OCI-LY7 (cell line): ENCODE measurements at regions not wholly inside any gene's neighbourhood (a gene's known extent, or its start where the extent isn't known, plus 50 kb on each side); places are given as distances from the start of the nearest gene placed in this dataset.

ENCODE experiments used
- BruUV-seq: library from RNA; stranded (reverse); fragments of 400-500 nt; replicated peaks from 2 replicates; lab custom pipeline; 2021; lab: Mats Ljungman, UMichigan
- CTCF ChIA-PET: fragments of 300-600 bp; sonication (Branson Sonifier 250); formaldehyde crosslinking; loops from one replicate; lab custom pipeline; 2022; ENCODE audit warnings: antibody characterized with exemption; ENCODE audit not compliant: unreplicated experiment; lab: Charles Lee
- POLR2A ChIA-PET: fragments of 300-600 bp; sonication (Branson Sonifier 250); formaldehyde crosslinking; loops from one replicate; lab custom pipeline; 2022; ENCODE audit warnings: antibody characterized with exemption; lab: Charles Lee
- DNase-seq: peaks from one replicate; pipeline ENCODE4 v3.0.0-alpha.2; 2015; ENCODE audit warnings: low spot score
- H2AFZ ChIP-seq: fragments of 200-600 bp; sonication (generic), shearing (Covaris generic); 2 replicates; pipeline ENCODE4 v1.6.1; 2014; ENCODE audit warnings: mild to moderate bottlenecking, antibody characterized with exemption, low read length, moderate library complexity
- H3K27ac ChIP-seq: fragments of 200-600 bp; sonication (generic); 2 replicates; pipeline ENCODE4 v1.5.1; 2014; ENCODE audit warnings: mixed run types, low read depth, mild to moderate bottlenecking, moderate library complexity, low read length, inconsistent platforms; ENCODE audit not compliant: poor library complexity, severe bottlenecking
- H3K36me3 ChIP-seq: fragments of 200-600 bp; sonication (generic); 2 replicates; pipeline ENCODE4 v1.6.1; 2014; ENCODE audit warnings: mild to moderate bottlenecking, antibody characterized with exemption, low read length, moderate library complexity, mixed read lengths; ENCODE audit not compliant: insufficient read depth
- H3K4me1 ChIP-seq: fragments of 200-600 bp; sonication (generic); 2 replicates; pipeline ENCODE4 v1.5.1; 2014; ENCODE audit warnings: mild to moderate bottlenecking, low read length; ENCODE audit not compliant: insufficient read depth, poor library complexity, severe bottlenecking
- H3K4me2 ChIP-seq: fragments of 200-600 bp; sonication (generic); 2 replicates; pipeline ENCODE4 v1.6.1; 2014; ENCODE audit warnings: mild to moderate bottlenecking, low read length
- H3K4me3 ChIP-seq: fragments of 200-600 bp; sonication (generic); 2 replicates; pipeline ENCODE4 v1.5.1; 2014; ENCODE audit warnings: mild to moderate bottlenecking, low read depth, low read length; ENCODE audit not compliant: poor library complexity, severe bottlenecking
- H3K79me2 ChIP-seq: fragments of 200-600 bp; sonication (generic); 2 replicates; pipeline ENCODE4 v1.6.1; 2016; ENCODE audit warnings: low read depth, mild to moderate bottlenecking, low read length, moderate library complexity, mixed read lengths; ENCODE audit not compliant: insufficient read depth
- H3K9me2 ChIP-seq: fragments of 200-600 bp; sonication (generic); 2 replicates; pipeline ENCODE4 v1.6.1; 2016; ENCODE audit warnings: mild to moderate bottlenecking, low read length, mixed read lengths; ENCODE audit not compliant: insufficient read depth
- H3K9me3 ChIP-seq: fragments of 200-600 bp; sonication (generic); 2 replicates; pipeline ENCODE4 v1.6.1; 2014; ENCODE audit warnings: mild to moderate bottlenecking, mixed run types, low read length, mixed read lengths
- H4K20me1 ChIP-seq: fragments of 200-600 bp; sonication (generic); 2 replicates; pipeline ENCODE4 v1.6.1; 2014; ENCODE audit warnings: mild to moderate bottlenecking, antibody characterized with exemption, low read length, moderate library complexity, mixed read lengths; ENCODE audit not compliant: insufficient read depth
- EZH2phosphoT487 ChIP-seq: fragments of 200-600 bp; sonication (generic); IDR thresholded peaks from 2 replicates; pipeline ENCODE4 v1.6.1; 2018; ENCODE audit warnings: low read depth, borderline replicate concordance, mild to moderate bottlenecking, mixed run types, antibody characterized with exemption, low read length, moderate library complexity, mixed read lengths
- intact Hi-C: fragments of 100-400 bp; cut with micrococcal nuclease; formaldehyde crosslinking; loops from one replicate; pipeline ENCODE4 v1.10.0; 2022; ENCODE audit not compliant: unreplicated experiment
- TF ChIP-seq, protein P1 (sequence below): fragments of 200-600 bp; sonication (generic); conservative IDR thresholded peaks from 2 replicates; pipeline ENCODE4 v1.5.1; 2014; ENCODE audit warnings: mild to moderate bottlenecking, antibody characterized with exemption, low read length, moderate library complexity, mixed read lengths

- intact Hi-C loops = no loop called here
- Histone ChIP-seq H3K4me3 (no peak overlapping the region), H3K4me2 (no peak overlapping the region), H3K4me1 (no peaks in the 10 kb centered on the region), H3K9me3 (no peaks in the 10 kb centered on the region), H2AFZ (no peak overlapping the region), H3K9me2 (no peaks in the 10 kb centered on the region), H3K79me2 (no peaks in the 10 kb centered on the region), H4K20me1 (no peaks in the 10 kb centered on the region), H3K27ac (no peak overlapping the region), H3K36me3 (no peaks in the 10 kb centered on the region)
- no peak for TF ChIP-seq EZH2phosphoT487
- TF ChIP-seq, protein P1, sequence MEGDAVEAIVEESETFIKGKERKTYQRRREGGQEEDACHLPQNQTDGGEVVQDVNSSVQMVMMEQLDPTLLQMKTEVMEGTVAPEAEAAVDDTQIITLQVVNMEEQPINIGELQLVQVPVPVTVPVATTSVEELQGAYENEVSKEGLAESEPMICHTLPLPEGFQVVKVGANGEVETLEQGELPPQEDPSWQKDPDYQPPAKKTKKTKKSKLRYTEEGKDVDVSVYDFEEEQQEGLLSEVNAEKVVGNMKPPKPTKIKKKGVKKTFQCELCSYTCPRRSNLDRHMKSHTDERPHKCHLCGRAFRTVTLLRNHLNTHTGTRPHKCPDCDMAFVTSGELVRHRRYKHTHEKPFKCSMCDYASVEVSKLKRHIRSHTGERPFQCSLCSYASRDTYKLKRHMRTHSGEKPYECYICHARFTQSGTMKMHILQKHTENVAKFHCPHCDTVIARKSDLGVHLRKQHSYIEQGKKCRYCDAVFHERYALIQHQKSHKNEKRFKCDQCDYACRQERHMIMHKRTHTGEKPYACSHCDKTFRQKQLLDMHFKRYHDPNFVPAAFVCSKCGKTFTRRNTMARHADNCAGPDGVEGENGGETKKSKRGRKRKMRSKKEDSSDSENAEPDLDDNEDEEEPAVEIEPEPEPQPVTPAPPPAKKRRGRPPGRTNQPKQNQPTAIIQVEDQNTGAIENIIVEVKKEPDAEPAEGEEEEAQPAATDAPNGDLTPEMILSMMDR = no peak
- no peak for DNase-seq
- BruUV-seq = no TSS peak
- CTCF ChIA-PET = no interaction called here
- POLR2A ChIA-PET = no interaction called here
Observed at GRCh38 chr4:115575851-115576250, 462.4 kb upstream of the NDST4 start.

GRCh38 chr4:115562506-115562905, 449.1 kb upstream of the NDST4 start:
- Histone ChIP-seq H3K4me2 (no peak overlapping the region), H3K36me3 (no peaks in the 10 kb centered on the region)

GRCh38 chr4:115548123-115548522, 434.7 kb upstream of the NDST4 start:
- H3K9me2 ChIP-seq = no peaks in the 10 kb centered on the region
- no peaks in the 10 kb centered on the region for H3K79me2 ChIP-seq
- H3K36me3 ChIP-seq = no peaks in the 10 kb centered on the region
- no peak overlapping the region for H3K4me3 ChIP-seq
- no peak for DNase-seq
- TF ChIP-seq, protein P1 = no peak
- no peak for TF ChIP-seq EZH2phosphoT487
- CTCF ChIA-PET = interaction anchor here (0.6 kb wide), 1 partner anchor 914 kb away, joined by 3 read pairs; no protein-coding TSS in a partner anchor
- no TSS peak for BruUV-seq
- no peaks in the 10 kb centered on the region for H3K9me3 ChIP-seq
- H3K27ac ChIP-seq = no peak overlapping the region
- intact Hi-C loops = no loop called here
- H2AFZ ChIP-seq = no peak overlapping the region
- no peaks in the 10 kb centered on the region for H3K4me1 ChIP-seq
- H4K20me1 ChIP-seq = no peaks in the 10 kb centered on the region
- H3K4me2 ChIP-seq = no peak overlapping the region
- POLR2A ChIA-PET = no interaction called here

More at GRCh38 chr4:115562506-115562905, 449.1 kb upstream of the NDST4 start:
- H3K9me2 ChIP-seq = no peaks in the 10 kb centered on the region
- TF ChIP-seq, protein P1 = no peak
- TF ChIP-seq EZH2phosphoT487 = no peak
- H3K79me2 ChIP-seq = no peaks in the 10 kb centered on the region
- DNase-seq = no peak
- no peaks in the 10 kb centered on the region for H3K9me3 ChIP-seq
- intact Hi-C loops = no loop called here
- no peaks in the 10 kb centered on the region for H4K20me1 ChIP-seq
- H3K4me1 ChIP-seq = no peaks in the 10 kb centered on the region
- no peak overlapping the region for H2AFZ ChIP-seq
- H3K4me3 ChIP-seq = no peak overlapping the region
- no TSS peak for BruUV-seq
- ChIA-PET POLR2A (no interaction called here), CTCF (no interaction called here)
- no peak overlapping the region for H3K27ac ChIP-seq
